CD4-positive, alpha-beta T cell treated with Interleukin-4 for 1 hour (primary cell): ENCODE measurements at regions not wholly inside any gene's neighbourhood (a gene's known extent, or its start where the extent isn't known, plus 50 kb on each side); places are given as distances from the start of the nearest gene placed in this dataset.
"Not testable (repeated sequence)": the region's sequence is repeated elsewhere in the genome, so short reads cannot be mapped to it uniquely, and the experiment has no call there.

Source experiments
- DNase-seq, 2 donors: peaks; one replicate each; pipeline ENCODE4 v3.0.0-alpha.2; 2020 to 2022

DNA sequence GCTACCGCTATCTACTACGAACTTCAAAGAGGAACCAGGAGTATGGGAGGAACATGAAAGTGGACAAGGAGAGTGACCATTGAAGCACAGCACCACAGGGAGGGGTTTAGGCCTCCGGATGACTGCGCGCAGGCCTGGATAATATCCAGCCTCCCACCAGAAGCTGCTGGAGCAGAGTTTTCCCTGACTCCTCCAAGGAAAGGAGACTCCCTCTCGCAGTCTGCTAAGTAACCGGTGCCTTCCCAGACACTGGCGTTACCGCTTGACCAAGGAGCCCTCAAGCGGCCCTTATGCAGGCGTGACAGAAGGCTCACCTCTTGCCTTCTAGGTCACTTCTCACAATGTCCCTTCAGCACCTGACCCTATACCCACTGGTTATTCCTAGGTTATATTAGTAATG is 64.2 kb upstream of the BTG3 start:
- DNase-seq = not testable (repeated sequence)

DNA sequence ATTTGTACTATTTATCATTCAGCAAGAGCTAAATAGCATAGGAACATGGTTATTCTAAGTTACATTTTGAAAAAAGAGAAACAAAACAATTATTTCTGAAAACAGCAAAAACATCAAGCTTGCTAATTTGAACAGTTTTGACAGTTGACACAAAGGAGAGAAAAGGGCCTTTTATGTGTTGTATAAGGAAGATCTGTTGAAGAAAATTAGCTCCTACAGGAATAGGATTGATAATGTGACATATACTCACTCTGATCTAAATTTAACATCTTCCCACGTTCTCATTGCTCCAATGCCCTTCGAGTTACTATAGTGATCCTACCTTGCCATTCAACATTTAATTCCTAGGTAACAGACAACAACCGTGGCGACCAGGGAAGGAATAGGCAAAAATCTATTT is 61.4 kb upstream of the BTG3 start:
- no peak for DNase-seq

DNA sequence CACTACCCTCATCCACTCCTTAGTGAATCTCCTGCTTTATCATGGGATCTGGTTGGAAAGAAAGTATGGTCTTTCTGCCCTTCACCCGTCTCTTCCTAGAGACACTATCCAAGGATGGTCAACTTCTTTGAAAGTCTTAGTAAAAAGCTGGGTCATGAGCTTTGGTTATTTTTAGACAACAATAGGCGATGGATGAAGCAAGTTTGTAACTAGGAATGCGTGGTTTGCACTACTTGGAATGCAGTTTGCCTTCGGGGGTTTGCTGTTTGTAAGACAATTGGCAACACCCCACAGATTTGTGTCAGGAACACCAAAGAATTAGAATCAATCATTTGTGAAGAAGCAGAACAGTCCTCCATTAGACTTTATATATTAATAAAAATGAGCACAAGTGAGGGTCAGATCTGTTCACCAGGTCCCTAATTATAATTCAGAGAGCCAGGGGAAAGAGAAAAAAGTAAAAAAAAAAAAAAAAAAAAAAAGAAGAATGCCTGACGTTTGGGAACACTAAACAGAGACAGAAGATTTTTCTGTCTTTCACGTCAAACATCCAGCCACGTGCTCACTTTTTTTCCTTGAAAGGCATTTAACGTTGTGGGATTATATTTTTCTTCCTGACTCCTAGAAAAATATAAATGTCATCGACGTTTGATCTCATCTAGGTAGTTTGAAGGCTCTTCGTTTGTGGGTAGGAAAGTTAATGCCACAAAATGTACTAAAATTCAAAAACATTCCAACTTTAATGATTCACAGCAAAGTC is 60.7 kb upstream of the BTG3 start:
- no peak for DNase-seq

DNA sequence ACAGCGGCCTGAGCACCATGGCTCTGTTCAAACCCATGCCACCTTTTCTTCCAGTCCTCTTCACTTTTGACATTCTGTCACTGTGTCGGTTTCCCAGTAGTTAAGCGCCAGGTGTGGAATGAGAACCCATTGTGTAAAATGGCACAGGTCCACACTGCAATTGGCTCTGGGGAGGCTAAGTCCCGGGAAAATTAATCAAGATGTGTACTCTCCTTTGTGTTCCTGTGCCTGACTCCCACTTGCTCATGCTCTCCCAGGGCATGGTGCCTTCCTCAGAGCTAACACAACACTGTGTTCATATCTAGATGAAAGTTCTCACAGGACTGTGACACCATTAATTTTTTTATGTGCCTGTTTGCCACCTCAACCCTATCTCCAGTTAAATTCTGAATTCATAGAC is 59.0 kb upstream of the BTG3 start:
- no peak for DNase-seq

DNA sequence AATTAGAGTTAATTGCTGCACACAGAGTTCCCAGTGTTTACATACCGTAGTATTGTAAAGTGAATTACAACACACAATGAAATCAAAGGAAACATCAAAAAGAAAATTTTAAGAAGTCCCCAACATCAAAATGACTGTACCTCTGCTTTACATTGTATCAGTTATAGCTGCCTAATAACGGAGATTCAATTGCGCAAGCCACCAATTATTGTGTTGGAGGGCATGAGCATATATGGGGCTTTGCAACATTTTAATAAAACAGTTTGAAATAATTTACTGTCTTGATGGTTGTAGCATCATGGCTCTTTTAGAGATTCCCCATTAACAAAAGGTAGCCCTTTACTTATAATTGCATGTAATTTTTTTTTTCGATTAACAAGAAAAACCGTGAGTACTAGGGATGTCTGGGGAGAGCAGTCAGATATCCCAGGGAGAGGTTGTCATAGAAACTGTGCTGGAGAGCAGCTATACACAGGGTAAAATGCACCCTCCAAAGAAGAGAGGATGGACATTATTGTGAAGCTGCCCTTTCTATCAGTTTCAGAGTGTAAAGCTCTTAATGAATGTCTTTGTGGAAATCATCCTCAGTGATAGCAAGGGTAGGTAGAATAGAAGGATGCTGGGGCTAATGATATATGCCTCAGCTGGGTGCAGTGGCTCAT is 55.9 kb upstream of the BTG3 start:
- DNase-seq = no peak

DNA sequence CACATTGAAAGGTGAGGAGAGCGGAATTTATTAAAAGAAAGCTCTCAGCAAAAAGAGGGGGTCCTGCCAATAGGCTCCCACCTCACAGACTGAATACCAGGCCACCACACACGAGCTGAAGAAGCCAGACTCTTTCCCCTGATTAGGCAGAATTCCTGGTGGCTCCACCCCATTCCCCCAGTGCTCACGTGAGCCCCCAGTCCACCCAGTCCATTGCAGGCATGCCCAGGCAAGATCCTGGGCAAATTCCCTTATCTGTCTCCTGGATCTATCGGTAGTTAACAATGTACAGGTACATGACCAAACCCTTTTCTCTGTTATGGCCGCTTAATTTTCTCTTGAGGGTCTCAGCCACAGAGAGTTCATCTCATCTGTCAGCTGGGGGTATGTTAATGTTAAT is 54.6 kb upstream of the BTG3 start:
- no peak for DNase-seq
